Activated CD8-positive, alpha-beta T cell treated with anti-CD3 and anti-CD28 coated beads for 36 hours (primary cell): ENCODE measurements at regions not wholly inside any gene's neighbourhood (a gene's known extent, or its start where the extent isn't known, plus 50 kb on each side); places are given as distances from the start of the nearest gene placed in this dataset.

Source experiments
- ATAC-seq: fragments of 200-7000 bp; cut with Tn5 transposase; one replicate; pipeline ENCODE4 v1.10.0; 2021; ENCODE audit warnings: mild to moderate bottlenecking, moderate library complexity
- CTCF ChIA-PET: fragments of 350-600 bp; sonication (Branson Sonifier 250); formaldehyde crosslinking; loops from one replicate; lab custom pipeline; 2021; ENCODE audit warnings: antibody characterized with exemption; lab: Charles Lee
- POLR2A ChIA-PET: fragments of 350-600 bp; sonication (Branson Sonifier 250); formaldehyde crosslinking; loops from one replicate; lab custom pipeline; 2021; ENCODE audit warnings: antibody characterized with exemption; lab: Charles Lee
- DNase-seq: peaks from one replicate; pipeline ENCODE4 v3.0.0-alpha.2; 2020
- H3K27ac Mint-ChIP-seq: one replicate; pipeline ENCODE4 v1.8.0; 2021; ENCODE audit warnings: mild to moderate bottlenecking, mixed read lengths
- H3K27me3 Mint-ChIP-seq: one replicate; pipeline ENCODE4 v1.8.0; 2021; ENCODE audit warnings: mixed read lengths
- H3K36me3 Mint-ChIP-seq: one replicate; pipeline ENCODE4 v1.8.0; 2021; ENCODE audit warnings: low read depth, mixed read lengths
- H3K4me1 Mint-ChIP-seq: one replicate; pipeline ENCODE4 v1.8.0; 2021; ENCODE audit warnings: low read depth, mixed read lengths
- H3K4me3 Mint-ChIP-seq: one replicate; pipeline ENCODE4 v1.8.0; 2021; ENCODE audit warnings: mild to moderate bottlenecking, moderate library complexity, mixed read lengths
- H3K9me3 Mint-ChIP-seq: one replicate; pipeline ENCODE4 v1.8.0; 2021; ENCODE audit warnings: mixed read lengths
- intact Hi-C: fragments of 100-400 bp; cut with micrococcal nuclease; formaldehyde crosslinking; loops from one replicate; pipeline ENCODE4 v1.10.0; 2022
- TF ChIP-seq, protein P1 (sequence below): fragments of 200-600 bp; IDR thresholded peaks from one replicate; pipeline ENCODE4 v1.8.0; 2022; ENCODE audit warnings: antibody characterized with exemption, mild to moderate bottlenecking

DNA sequence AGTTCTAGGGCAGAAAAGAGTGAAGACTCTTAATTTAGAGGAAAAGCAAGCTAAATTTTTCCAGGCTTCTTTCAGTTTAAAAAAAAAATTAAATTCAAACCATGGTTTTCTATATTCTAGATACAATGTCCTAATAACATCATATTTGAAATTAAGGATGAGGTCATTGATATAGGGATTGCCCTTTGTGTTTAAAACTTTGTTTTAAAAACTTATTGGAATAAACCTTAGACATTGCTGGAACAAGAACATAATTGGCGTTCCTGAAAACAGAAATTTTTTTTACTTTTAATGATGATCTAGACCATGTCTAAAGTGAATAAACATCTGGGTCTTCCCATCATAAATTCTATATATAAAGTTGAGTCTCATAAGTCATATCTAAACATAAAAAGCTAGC, 859.4 kb upstream of the CHORDC1 start:
- H3K27me3 Mint-ChIP-seq: no peaks in the 10 kb centered on the region
- ChIA-PET POLR2A (no interaction called here), CTCF (no interaction called here)
- intact Hi-C loops: no loop called here
- peaks cover 13% of the 10 kb centered on the region for H3K9me3 Mint-ChIP-seq
- H3K27ac Mint-ChIP-seq: no peak overlapping the region
- no peak for DNase-seq
- H3K4me3 Mint-ChIP-seq: no peak overlapping the region
- H3K36me3 Mint-ChIP-seq: no peaks in the 10 kb centered on the region
- H3K4me1 Mint-ChIP-seq: no peaks in the 10 kb centered on the region
- no peak for ATAC-seq
- TF ChIP-seq, protein P1, sequence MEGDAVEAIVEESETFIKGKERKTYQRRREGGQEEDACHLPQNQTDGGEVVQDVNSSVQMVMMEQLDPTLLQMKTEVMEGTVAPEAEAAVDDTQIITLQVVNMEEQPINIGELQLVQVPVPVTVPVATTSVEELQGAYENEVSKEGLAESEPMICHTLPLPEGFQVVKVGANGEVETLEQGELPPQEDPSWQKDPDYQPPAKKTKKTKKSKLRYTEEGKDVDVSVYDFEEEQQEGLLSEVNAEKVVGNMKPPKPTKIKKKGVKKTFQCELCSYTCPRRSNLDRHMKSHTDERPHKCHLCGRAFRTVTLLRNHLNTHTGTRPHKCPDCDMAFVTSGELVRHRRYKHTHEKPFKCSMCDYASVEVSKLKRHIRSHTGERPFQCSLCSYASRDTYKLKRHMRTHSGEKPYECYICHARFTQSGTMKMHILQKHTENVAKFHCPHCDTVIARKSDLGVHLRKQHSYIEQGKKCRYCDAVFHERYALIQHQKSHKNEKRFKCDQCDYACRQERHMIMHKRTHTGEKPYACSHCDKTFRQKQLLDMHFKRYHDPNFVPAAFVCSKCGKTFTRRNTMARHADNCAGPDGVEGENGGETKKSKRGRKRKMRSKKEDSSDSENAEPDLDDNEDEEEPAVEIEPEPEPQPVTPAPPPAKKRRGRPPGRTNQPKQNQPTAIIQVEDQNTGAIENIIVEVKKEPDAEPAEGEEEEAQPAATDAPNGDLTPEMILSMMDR: no peak

DNA sequence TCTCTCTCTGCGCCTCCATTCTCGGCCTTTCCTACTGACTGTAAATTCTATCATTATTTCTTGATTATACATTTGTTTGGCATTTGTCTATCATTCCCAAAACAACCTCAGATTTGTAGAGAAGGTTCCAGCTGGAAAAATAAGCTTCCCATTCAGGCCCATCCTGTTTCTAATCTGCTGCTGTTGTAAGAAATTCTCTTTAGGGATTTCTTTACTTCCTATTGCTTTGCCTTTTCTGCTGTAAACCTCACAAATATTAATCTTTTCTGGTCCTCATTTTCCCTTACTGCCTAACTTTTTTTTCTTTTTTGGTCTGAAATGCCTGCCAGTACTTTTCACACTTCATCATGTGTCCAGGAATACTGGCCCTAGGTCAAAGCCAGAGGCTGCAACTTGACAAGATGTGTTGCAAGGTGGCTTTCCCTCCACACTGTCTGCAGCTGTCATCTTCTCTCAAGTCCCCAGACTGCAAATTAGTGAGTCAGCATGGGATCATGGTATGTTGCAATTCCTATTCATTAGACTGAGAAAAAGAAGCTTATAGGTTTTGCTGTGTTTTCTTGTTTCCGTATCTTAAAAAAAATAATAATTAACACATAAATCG, 858.7 kb upstream of the CHORDC1 start:
- Mint-ChIP-seq H3K4me1 (no peaks in the 10 kb centered on the region), H3K27ac (no peak overlapping the region), H3K36me3 (no peaks in the 10 kb centered on the region), H3K9me3 (peaks cover 11% of the 10 kb centered on the region), H3K27me3 (no peaks in the 10 kb centered on the region), H3K4me3 (no peak overlapping the region)
- ChIA-PET CTCF (no interaction called here), POLR2A (no interaction called here)
- TF ChIP-seq, protein P1: no peak
- intact Hi-C loops: no loop called here
- DNase-seq (no peak), ATAC-seq (no peak)

DNA sequence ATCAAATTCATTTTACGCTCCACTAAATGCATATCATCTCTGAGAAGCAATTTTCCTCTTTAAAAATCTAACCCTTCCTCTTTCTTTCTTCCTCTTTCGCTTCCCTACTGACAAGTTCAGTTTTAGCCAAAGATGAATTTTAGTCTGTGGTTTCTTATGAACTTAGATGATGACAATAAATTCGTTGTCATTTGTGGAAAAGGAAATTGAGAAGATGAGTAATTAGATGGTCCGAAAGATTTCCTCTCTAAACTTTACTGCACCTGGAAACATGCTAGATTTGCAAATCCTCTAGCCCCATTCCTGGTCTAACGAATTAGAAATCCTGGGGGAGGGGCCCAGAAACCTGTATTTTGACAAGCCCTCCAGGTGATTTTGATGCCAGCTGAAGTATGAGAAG, 855.4 kb upstream of the CHORDC1 start:
- POLR2A ChIA-PET: no interaction called here
- ATAC-seq (no peak), DNase-seq (no peak)
- Mint-ChIP-seq H3K27ac (no peak overlapping the region), H3K27me3 (no peaks in the 10 kb centered on the region), H3K36me3 (no peaks in the 10 kb centered on the region), H3K4me1 (no peaks in the 10 kb centered on the region), H3K4me3 (no peak overlapping the region), H3K9me3 (peaks cover 4% of the 10 kb centered on the region)
- CTCF ChIA-PET: no interaction called here
- TF ChIP-seq, protein P1: no peak
- intact Hi-C loops: no loop called here

DNA sequence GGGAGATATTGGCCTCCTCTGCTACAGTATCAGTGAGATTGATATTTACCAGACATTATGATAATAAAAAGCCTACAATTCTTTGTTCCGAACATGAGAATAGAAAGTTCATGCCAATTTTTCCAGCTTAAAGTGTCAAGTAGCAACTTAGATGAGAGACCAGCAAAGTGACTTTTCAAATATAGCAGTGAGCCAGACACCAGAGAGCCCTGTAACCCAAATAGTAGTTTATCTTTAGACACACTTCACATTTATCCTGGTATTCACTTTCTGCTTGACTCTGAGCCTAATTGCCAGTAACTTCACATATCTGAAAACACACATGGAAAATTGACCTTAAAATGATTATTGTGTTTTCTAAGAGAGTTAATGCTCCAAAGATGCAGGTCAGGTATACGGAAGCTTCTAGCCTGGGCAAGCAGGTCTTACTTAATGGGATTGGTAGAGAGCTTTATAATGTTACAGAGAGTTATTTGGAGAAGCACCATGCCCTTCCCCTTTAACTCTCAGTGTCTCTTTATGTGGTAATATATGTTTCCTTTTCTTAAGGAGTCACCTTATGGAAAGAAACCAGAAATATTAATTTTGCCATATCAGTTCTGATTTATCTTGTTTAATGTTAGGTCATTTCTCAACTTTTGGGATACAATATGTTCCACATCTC, 852.3 kb upstream of the CHORDC1 start:
- no peak for DNase-seq
- CTCF ChIA-PET: no interaction called here
- no peaks in the 10 kb centered on the region for H3K36me3 Mint-ChIP-seq
- TF ChIP-seq, protein P1: no peak
- H3K4me1 Mint-ChIP-seq: no peaks in the 10 kb centered on the region
- H3K27me3 Mint-ChIP-seq: no peaks in the 10 kb centered on the region
- intact Hi-C loops: no loop called here
- no peak overlapping the region for H3K27ac Mint-ChIP-seq
- H3K4me3 Mint-ChIP-seq: no peak overlapping the region
- POLR2A ChIA-PET: no interaction called here
- ATAC-seq: no peak
- H3K9me3 Mint-ChIP-seq: peaks cover 10% of the 10 kb centered on the region

DNA sequence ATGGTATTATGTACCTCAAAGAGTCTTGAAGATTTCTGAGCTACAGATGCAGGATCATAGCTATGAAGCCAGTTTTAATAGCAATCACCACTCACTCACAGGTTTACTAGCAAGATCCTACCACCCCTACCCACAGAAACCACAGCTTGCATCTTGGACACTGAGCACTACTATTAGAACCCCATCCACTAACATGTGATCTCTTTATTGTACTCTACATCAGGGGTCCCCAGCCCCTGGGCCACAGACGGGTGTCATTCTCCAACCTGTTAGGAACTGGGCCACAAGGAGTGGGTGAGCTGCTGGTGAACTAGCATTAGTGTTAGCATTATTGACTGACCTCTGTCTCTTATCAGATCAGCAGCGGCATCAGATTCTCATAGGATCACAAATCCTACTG, 844.8 kb upstream of the CHORDC1 start:
- no peak overlapping the region for H3K27ac Mint-ChIP-seq
- H3K27me3 Mint-ChIP-seq: no peaks in the 10 kb centered on the region
- POLR2A ChIA-PET: no interaction called here
- H3K9me3 Mint-ChIP-seq: peaks cover 13% of the 10 kb centered on the region
- CTCF ChIA-PET: no interaction called here
- ATAC-seq (no peak), DNase-seq (no peak)
- no peaks in the 10 kb centered on the region for H3K4me1 Mint-ChIP-seq
- intact Hi-C loops: no loop called here
- no peak overlapping the region for H3K4me3 Mint-ChIP-seq
- H3K36me3 Mint-ChIP-seq: no peaks in the 10 kb centered on the region
- TF ChIP-seq, protein P1: no peak
